OCI-LY7 (cell line): ENCODE measurements at regions not wholly inside any gene's neighbourhood (a gene's known extent, or its start where the extent isn't known, plus 50 kb on each side); places are given as distances from the start of the nearest gene placed in this dataset.
"Not testable (repeated sequence)": the region's sequence is repeated elsewhere in the genome, so short reads cannot be mapped to it uniquely, and the experiment has no call there.

ENCODE experiments used
- BruUV-seq: library from RNA; stranded (reverse); fragments of 400-500 nt; replicated peaks from 2 replicates; lab custom pipeline; 2021; lab: Mats Ljungman, UMichigan
- CTCF ChIA-PET: fragments of 300-600 bp; sonication (Branson Sonifier 250); formaldehyde crosslinking; loops from one replicate; lab custom pipeline; 2022; ENCODE audit warnings: antibody characterized with exemption; ENCODE audit not compliant: unreplicated experiment; lab: Charles Lee
- POLR2A ChIA-PET: fragments of 300-600 bp; sonication (Branson Sonifier 250); formaldehyde crosslinking; loops from one replicate; lab custom pipeline; 2022; ENCODE audit warnings: antibody characterized with exemption; lab: Charles Lee
- DNase-seq: peaks from one replicate; pipeline ENCODE4 v3.0.0-alpha.2; 2015; ENCODE audit warnings: low spot score
- H2AFZ ChIP-seq: fragments of 200-600 bp; sonication (generic), shearing (Covaris generic); 2 replicates; pipeline ENCODE4 v1.6.1; 2014; ENCODE audit warnings: mild to moderate bottlenecking, antibody characterized with exemption, low read length, moderate library complexity
- H3K27ac ChIP-seq: fragments of 200-600 bp; sonication (generic); 2 replicates; pipeline ENCODE4 v1.5.1; 2014; ENCODE audit warnings: mixed run types, low read depth, mild to moderate bottlenecking, moderate library complexity, low read length, inconsistent platforms; ENCODE audit not compliant: poor library complexity, severe bottlenecking
- H3K36me3 ChIP-seq: fragments of 200-600 bp; sonication (generic); 2 replicates; pipeline ENCODE4 v1.6.1; 2014; ENCODE audit warnings: mild to moderate bottlenecking, antibody characterized with exemption, low read length, moderate library complexity, mixed read lengths; ENCODE audit not compliant: insufficient read depth
- H3K4me1 ChIP-seq: fragments of 200-600 bp; sonication (generic); 2 replicates; pipeline ENCODE4 v1.5.1; 2014; ENCODE audit warnings: mild to moderate bottlenecking, low read length; ENCODE audit not compliant: insufficient read depth, poor library complexity, severe bottlenecking
- H3K4me2 ChIP-seq: fragments of 200-600 bp; sonication (generic); 2 replicates; pipeline ENCODE4 v1.6.1; 2014; ENCODE audit warnings: mild to moderate bottlenecking, low read length
- H3K4me3 ChIP-seq: fragments of 200-600 bp; sonication (generic); 2 replicates; pipeline ENCODE4 v1.5.1; 2014; ENCODE audit warnings: mild to moderate bottlenecking, low read depth, low read length; ENCODE audit not compliant: poor library complexity, severe bottlenecking
- H3K79me2 ChIP-seq: fragments of 200-600 bp; sonication (generic); 2 replicates; pipeline ENCODE4 v1.6.1; 2016; ENCODE audit warnings: low read depth, mild to moderate bottlenecking, low read length, moderate library complexity, mixed read lengths; ENCODE audit not compliant: insufficient read depth
- H3K9me2 ChIP-seq: fragments of 200-600 bp; sonication (generic); 2 replicates; pipeline ENCODE4 v1.6.1; 2016; ENCODE audit warnings: mild to moderate bottlenecking, low read length, mixed read lengths; ENCODE audit not compliant: insufficient read depth
- H3K9me3 ChIP-seq: fragments of 200-600 bp; sonication (generic); 2 replicates; pipeline ENCODE4 v1.6.1; 2014; ENCODE audit warnings: mild to moderate bottlenecking, mixed run types, low read length, mixed read lengths
- H4K20me1 ChIP-seq: fragments of 200-600 bp; sonication (generic); 2 replicates; pipeline ENCODE4 v1.6.1; 2014; ENCODE audit warnings: mild to moderate bottlenecking, antibody characterized with exemption, low read length, moderate library complexity, mixed read lengths; ENCODE audit not compliant: insufficient read depth
- EZH2phosphoT487 ChIP-seq: fragments of 200-600 bp; sonication (generic); IDR thresholded peaks from 2 replicates; pipeline ENCODE4 v1.6.1; 2018; ENCODE audit warnings: low read depth, borderline replicate concordance, mild to moderate bottlenecking, mixed run types, antibody characterized with exemption, low read length, moderate library complexity, mixed read lengths
- intact Hi-C: fragments of 100-400 bp; cut with micrococcal nuclease; formaldehyde crosslinking; loops from one replicate; pipeline ENCODE4 v1.10.0; 2022; ENCODE audit not compliant: unreplicated experiment
- TF ChIP-seq, protein P1 (sequence below): fragments of 200-600 bp; sonication (generic); conservative IDR thresholded peaks from 2 replicates; pipeline ENCODE4 v1.5.1; 2014; ENCODE audit warnings: mild to moderate bottlenecking, antibody characterized with exemption, low read length, moderate library complexity, mixed read lengths

DNA sequence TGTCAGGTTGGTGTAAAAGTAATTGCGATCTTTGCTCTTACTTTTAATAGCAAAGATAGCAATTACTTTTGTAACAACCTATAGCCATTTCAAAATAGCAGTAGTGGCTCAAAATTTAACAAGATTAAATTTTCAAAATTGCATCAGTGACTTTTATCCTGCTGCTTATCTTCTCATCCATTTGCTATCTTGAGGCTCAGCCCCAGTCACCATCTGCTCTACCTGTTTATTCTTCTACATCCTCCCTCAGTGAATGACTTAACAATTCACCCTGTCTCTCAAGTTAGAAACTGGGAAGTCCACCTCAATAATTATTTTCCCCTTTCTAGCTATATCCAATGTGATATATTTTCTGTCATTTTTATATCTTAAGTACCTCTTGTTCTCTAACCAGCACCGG is 148.6 kb upstream of the ZNF804A start:
- Histone ChIP-seq H3K9me3 (peaks cover 25% of the 10 kb centered on the region; the same call in 1 of the 2 replicates), H3K4me3 (no peak overlapping the region), H2AFZ (peak overlapping the region; percentile 93), H3K27ac (peak overlapping the region; percentile 73), H3K9me2 (no peaks in the 10 kb centered on the region), H4K20me1 (no peaks in the 10 kb centered on the region), H3K79me2 (no peaks in the 10 kb centered on the region), H3K4me1 (peaks cover 71% of the 10 kb centered on the region), H3K36me3 (peaks cover 16% of the 10 kb centered on the region), H3K4me2 (peak overlapping the region; percentile 57)
- no TSS peak for BruUV-seq
- intact Hi-C loops: loop anchor here (5.0 kb wide), 2 partner anchors 283 to 1732 kb away; partner anchors contain the start of gene DNAJC10
- DNase-seq: peak; percentile 33
- ChIA-PET CTCF (no interaction called here), POLR2A (interaction anchor here (0.5 to 5.2 kb wide), 16 partner anchors 10 to 279 kb away, joined by 3 to 38 read pairs (median 3); partner anchors contain the start of gene ZNF804A)
- TF ChIP-seq EZH2phosphoT487: no peak
- TF ChIP-seq, protein P1, sequence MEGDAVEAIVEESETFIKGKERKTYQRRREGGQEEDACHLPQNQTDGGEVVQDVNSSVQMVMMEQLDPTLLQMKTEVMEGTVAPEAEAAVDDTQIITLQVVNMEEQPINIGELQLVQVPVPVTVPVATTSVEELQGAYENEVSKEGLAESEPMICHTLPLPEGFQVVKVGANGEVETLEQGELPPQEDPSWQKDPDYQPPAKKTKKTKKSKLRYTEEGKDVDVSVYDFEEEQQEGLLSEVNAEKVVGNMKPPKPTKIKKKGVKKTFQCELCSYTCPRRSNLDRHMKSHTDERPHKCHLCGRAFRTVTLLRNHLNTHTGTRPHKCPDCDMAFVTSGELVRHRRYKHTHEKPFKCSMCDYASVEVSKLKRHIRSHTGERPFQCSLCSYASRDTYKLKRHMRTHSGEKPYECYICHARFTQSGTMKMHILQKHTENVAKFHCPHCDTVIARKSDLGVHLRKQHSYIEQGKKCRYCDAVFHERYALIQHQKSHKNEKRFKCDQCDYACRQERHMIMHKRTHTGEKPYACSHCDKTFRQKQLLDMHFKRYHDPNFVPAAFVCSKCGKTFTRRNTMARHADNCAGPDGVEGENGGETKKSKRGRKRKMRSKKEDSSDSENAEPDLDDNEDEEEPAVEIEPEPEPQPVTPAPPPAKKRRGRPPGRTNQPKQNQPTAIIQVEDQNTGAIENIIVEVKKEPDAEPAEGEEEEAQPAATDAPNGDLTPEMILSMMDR: no peak

DNA sequence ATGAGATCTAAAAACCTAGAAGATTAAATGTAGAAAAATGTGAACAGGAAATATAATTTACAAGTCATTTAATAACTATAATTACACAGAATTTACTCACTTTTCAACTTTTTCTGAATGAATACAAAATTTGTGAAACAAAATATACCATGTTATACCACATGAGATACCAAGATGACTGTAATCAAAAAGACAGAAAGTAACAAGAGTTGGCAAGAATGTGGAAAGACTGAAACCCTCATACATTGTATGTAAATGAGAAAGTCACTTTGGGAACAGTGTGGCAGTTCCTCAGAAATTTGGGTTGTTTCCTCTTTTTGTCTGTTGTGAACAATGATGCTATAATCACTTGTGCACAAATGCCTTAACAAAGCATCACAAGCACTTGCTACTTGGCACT is 145.4 kb upstream of the ZNF804A start:
- peak; percentile 48 for DNase-seq
- H3K79me2 ChIP-seq: no peaks in the 10 kb centered on the region
- TF ChIP-seq, protein P1: no peak
- TF ChIP-seq EZH2phosphoT487: no peak
- H3K4me2 ChIP-seq: peak overlapping the region; percentile 57
- ChIA-PET POLR2A (interaction anchor here (0.8 to 5.2 kb wide), 9 partner anchors 12 to 276 kb away, joined by 3 to 38 read pairs (median 4); partner anchors contain the start of gene ZNF804A), CTCF (interaction anchor here (1.0 kb wide), 1 partner anchor 144 kb away, joined by 3 read pairs; no protein-coding TSS in a partner anchor)
- no TSS peak for BruUV-seq
- H3K4me3 ChIP-seq: peak overlapping the region; percentile 18
- H3K9me2 ChIP-seq: no peaks in the 10 kb centered on the region
- H3K4me1 ChIP-seq: peaks cover 49% of the 10 kb centered on the region
- H3K27ac ChIP-seq: peak overlapping the region; percentile 73
- H3K9me3 ChIP-seq: peaks cover 16% of the 10 kb centered on the region; the same call in 1 of the 2 replicates
- H2AFZ ChIP-seq: peak overlapping the region; percentile 93
- no peaks in the 10 kb centered on the region for H4K20me1 ChIP-seq
- intact Hi-C loops: loop anchor here (5.0 kb wide), 1 partner anchor 279 kb away; no protein-coding TSS in a partner anchor
- 0 out of 2 replicates have a peak, but pooled peaks cover 7% of the 10 kb centered on the region for H3K36me3 ChIP-seq

DNA sequence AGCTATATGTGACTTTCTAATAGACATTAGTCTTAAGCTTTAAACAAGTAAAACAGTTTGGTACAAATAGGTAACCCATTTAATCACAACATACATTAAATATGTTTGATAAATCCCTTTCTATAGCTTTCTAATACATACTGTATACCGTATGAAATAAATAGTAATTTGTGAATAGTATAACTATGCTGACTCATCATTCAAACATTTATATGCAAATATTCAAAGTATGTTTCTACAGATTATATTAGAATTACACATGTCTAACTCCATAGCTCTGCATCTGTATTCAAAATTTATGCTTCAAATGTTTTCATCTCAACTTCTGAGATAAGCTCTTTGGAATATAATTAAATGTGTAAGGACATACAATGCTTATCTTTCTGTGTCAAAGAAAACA is 142.7 kb upstream of the ZNF804A start:
- ChIA-PET POLR2A (interaction anchor here (0.6 to 3.1 kb wide), 15 partner anchors 9 to 190 kb away, joined by 3 to 32 read pairs (median 3); partner anchors contain the start of gene ZNF804A), CTCF (interaction anchor here (0.5 kb wide), 1 partner anchor 425 kb away, joined by 4 read pairs; no protein-coding TSS in a partner anchor)
- no peak for DNase-seq
- peaks cover 16% of the 10 kb centered on the region; the same call in 1 of the 2 replicates for H3K9me3 ChIP-seq
- no peaks in the 10 kb centered on the region for H3K79me2 ChIP-seq
- no peak overlapping the region for H2AFZ ChIP-seq
- no peak overlapping the region for H3K4me3 ChIP-seq
- no peaks in the 10 kb centered on the region for H4K20me1 ChIP-seq
- H3K36me3 ChIP-seq: 0 out of 2 replicates have a peak, but pooled peaks cover 7% of the 10 kb centered on the region
- no TSS peak for BruUV-seq
- no peaks in the 10 kb centered on the region for H3K9me2 ChIP-seq
- H3K27ac ChIP-seq: no peak overlapping the region
- H3K4me2 ChIP-seq: no peak overlapping the region
- intact Hi-C loops: no loop called here
- peaks cover 33% of the 10 kb centered on the region for H3K4me1 ChIP-seq
- no peak for TF ChIP-seq EZH2phosphoT487
- TF ChIP-seq, protein P1: no peak

DNA sequence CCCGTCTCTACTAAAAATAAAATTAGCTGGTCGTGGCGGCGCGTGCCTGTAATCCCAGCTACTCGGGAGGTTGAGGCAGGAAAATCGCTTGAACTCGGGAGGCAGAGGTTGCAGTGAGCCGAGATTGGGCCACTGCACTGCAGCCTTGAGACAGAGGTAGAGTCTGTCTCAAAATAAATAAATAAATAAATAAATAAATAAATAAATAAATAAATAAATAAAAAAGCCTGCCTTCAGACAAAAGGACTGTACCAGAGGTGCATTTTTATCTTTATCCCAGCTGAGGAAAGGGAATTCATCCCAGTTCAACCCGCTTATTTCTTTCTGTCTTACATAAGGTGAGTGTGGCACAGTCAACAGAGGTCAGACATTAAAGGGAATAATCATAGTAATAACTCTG is 141.6 kb upstream of the ZNF804A start:
- H3K4me2 ChIP-seq, H3K27ac ChIP-seq, H3K9me2 ChIP-seq, H2AFZ ChIP-seq, CTCF ChIA-PET, H3K79me2 ChIP-seq, intact Hi-C loops, BruUV-seq, DNase-seq, H4K20me1 ChIP-seq, H3K36me3 ChIP-seq, H3K4me3 ChIP-seq: not testable (repeated sequence)
- Histone ChIP-seq H3K4me1 (peaks cover 22% of the 10 kb centered on the region), H3K9me3 (peaks cover 16% of the 10 kb centered on the region; the same call in 1 of the 2 replicates)
- POLR2A ChIA-PET: interaction anchor here (1.8 to 3.1 kb wide), 2 partner anchors 8 to 142 kb away, joined by 10 to 23 read pairs; partner anchors contain the start of gene ZNF804A
